IMR-90 (cell line): ENCODE measurements at regions not wholly inside any gene's neighbourhood (a gene's known extent, or its start where the extent isn't known, plus 50 kb on each side); places are given as distances from the start of the nearest gene placed in this dataset.

Source experiments
- BHLHE40 ChIP-seq: fragments of 150-350 bp; IDR thresholded peaks from 2 replicates; pipeline ENCODE4 v1.6.1; 2016; ENCODE audit warnings: mild to moderate bottlenecking, low read depth, low read length
- CEBPB ChIP-seq: IDR thresholded peaks from 2 replicates; pipeline ENCODE4 v1.6.1; 2012; ENCODE audit warnings: low read depth, low read length, improper control_type of control experiment
- MXI1 ChIP-seq: IDR thresholded peaks from 2 replicates; pipeline ENCODE4 v1.6.1; 2012; ENCODE audit warnings: low read depth, mild to moderate bottlenecking, low read length, moderate library complexity, borderline replicate concordance
- NFE2L2 ChIP-seq: fragments of 150-350 bp; IDR thresholded peaks from 2 replicates; pipeline ENCODE4 v1.6.1; 2016; ENCODE audit warnings: low read depth, mild to moderate bottlenecking, low read length
- POLR2A ChIP-seq: IDR thresholded peaks from 2 replicates; pipeline ENCODE4 v1.6.1; 2012; ENCODE audit warnings: mild to moderate bottlenecking, low read depth, low read length
- RAD21 ChIP-seq: IDR thresholded peaks from 2 replicates; pipeline ENCODE4 v1.6.1; 2012; ENCODE audit warnings: low read length, improper control_type of control experiment
- SMC3 ChIP-seq: fragments of 150-350 bp; IDR thresholded peaks from 2 replicates; pipeline ENCODE4 v1.6.1; 2016; ENCODE audit warnings: low read depth, mild to moderate bottlenecking, antibody characterized with exemption, low read length, moderate library complexity
- TF ChIP-seq, protein P1 (sequence below): conservative IDR thresholded peaks from 2 replicates; pipeline ENCODE4 v1.5.1; 2012; ENCODE audit warnings: mild to moderate bottlenecking, low read depth, low read length, improper control_type of control experiment

DNA sequence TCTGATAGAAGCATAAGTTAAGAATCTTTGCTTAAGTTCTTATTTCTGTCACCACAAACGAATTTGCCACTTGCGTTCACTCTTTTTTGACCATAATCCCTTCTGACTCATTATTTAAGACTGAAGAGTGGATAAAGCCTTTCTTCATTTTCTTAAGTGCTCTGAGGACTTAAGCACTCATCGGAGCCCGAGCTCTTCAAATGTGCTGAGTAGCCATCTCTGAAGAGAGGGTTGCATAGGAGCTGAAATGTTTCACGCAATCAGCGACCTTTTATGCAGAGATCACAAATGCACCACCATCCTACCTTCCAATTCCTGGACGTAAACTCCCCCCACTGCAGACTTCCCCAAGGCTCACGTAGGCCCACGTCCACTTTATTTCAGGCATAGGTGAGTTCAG is 699.2 kb downstream of the IRX1 start:
- TF ChIP-seq, protein P1, sequence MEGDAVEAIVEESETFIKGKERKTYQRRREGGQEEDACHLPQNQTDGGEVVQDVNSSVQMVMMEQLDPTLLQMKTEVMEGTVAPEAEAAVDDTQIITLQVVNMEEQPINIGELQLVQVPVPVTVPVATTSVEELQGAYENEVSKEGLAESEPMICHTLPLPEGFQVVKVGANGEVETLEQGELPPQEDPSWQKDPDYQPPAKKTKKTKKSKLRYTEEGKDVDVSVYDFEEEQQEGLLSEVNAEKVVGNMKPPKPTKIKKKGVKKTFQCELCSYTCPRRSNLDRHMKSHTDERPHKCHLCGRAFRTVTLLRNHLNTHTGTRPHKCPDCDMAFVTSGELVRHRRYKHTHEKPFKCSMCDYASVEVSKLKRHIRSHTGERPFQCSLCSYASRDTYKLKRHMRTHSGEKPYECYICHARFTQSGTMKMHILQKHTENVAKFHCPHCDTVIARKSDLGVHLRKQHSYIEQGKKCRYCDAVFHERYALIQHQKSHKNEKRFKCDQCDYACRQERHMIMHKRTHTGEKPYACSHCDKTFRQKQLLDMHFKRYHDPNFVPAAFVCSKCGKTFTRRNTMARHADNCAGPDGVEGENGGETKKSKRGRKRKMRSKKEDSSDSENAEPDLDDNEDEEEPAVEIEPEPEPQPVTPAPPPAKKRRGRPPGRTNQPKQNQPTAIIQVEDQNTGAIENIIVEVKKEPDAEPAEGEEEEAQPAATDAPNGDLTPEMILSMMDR, result no peak
- no peak for TF ChIP-seq RAD21
- no peak for TF ChIP-seq NFE2L2
- TF ChIP-seq SMC3, result no peak
- TF ChIP-seq POLR2A, result no peak
- no peak for TF ChIP-seq BHLHE40
- TF ChIP-seq CEBPB, result no peak
- TF ChIP-seq MXI1, result no peak
